ENCODE measurements at regions not wholly inside any gene's neighbourhood (a gene's known extent, or its start where the extent isn't known, plus 50 kb on each side); places are given as distances from the start of the nearest gene placed in this dataset.
A peak's percentile ranks its signal among the peaks of the same experiment; 100 is the strongest.

DNA sequence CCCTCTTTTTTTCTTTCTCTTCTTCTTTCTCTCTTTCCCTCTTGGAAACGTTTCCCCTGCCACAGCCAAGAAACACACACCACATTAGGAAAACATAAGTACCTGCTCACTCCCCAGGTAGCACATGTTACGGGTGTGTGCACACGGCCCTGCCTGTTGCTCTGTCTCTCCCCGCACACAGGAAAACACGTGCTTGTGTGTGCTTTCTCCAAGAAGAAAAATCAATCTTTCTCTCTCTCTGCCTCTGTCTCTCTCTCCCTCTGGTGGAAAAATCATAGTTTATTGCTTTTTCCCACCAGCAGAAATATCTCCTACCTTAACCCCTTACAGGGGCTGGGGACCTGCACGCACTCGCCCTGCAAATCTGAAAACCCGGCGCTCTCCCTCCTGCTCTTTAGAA, 102.3 kb downstream of the EDN3 start:
- TF ChIP-seq, protein P1, sequence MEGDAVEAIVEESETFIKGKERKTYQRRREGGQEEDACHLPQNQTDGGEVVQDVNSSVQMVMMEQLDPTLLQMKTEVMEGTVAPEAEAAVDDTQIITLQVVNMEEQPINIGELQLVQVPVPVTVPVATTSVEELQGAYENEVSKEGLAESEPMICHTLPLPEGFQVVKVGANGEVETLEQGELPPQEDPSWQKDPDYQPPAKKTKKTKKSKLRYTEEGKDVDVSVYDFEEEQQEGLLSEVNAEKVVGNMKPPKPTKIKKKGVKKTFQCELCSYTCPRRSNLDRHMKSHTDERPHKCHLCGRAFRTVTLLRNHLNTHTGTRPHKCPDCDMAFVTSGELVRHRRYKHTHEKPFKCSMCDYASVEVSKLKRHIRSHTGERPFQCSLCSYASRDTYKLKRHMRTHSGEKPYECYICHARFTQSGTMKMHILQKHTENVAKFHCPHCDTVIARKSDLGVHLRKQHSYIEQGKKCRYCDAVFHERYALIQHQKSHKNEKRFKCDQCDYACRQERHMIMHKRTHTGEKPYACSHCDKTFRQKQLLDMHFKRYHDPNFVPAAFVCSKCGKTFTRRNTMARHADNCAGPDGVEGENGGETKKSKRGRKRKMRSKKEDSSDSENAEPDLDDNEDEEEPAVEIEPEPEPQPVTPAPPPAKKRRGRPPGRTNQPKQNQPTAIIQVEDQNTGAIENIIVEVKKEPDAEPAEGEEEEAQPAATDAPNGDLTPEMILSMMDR (conservative IDR thresholded peaks at IDR 0.05; ENCODE audit: low read depth, low read length), result no peak
- no peak overlapping the region for H3K4me3 ChIP-seq (ENCODE audit: low read depth, low read length)
- DNase-seq (ENCODE audit: low read depth), result peak; percentile 5

DNA sequence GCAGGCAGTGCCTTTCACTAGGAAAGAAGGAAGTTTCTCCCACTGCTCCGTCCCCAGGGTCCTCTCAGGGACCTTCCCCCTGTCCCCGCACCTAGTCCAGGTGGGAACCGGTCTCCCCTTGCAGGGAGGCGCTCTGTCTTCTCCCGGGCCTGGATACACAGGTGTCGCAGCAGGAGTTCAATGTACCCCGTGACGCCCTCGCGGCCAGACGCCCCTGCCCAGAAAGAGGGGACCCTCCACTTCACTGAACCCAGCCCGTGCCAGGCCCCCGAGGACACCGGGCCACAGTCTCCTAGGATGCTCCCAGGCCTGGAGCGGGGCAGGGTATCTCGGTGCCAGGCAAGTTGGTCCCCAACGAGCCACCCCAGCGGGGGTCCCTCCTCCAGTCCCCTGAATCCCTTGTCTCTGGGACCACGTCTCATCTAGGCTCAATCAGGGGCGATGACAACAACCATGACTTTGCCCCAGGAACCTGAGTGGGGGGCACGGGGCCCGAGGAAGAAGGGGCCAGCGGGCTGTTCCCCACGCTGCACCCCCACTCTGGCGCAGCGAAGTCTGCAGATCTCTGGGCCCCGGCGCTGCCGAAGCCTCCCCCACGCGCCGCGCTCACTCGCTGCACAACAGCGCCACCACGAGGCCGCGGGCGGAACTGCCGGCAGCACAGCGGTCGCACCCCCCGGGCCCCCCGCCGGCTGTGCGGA, 103.0 kb downstream of the EDN3 start:
- no peak overlapping the region for H3K4me3 ChIP-seq (ENCODE audit: low read depth, low read length)
- DNase-seq (ENCODE audit: low read depth), result no peak
- TF ChIP-seq, protein P1 (conservative IDR thresholded peaks at IDR 0.05; ENCODE audit: low read depth, low read length), result peak; percentile 44

DNA sequence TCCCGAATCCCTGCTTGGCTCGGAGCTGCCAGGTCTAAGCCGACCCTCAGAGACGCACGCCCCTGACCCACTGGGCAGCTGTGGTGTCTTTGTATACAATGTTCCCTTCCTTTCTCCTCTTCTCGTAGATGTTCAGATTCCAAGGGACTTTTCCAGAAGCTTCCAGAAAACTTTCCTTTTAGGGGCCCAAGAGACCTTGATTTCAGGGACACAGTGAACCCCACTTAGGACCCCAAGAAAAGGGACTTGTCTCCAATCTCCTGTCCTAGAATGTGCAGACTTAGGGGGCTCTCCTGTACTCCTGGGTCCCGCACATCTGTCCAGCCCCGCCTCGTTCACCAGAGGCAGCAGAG, 103.5 kb downstream of the EDN3 start:
- TF ChIP-seq, protein P1 (conservative IDR thresholded peaks at IDR 0.05; ENCODE audit: low read depth, low read length), result no peak
- H3K4me3 ChIP-seq (ENCODE audit: low read depth, low read length), result no peak overlapping the region
- no peak for DNase-seq (ENCODE audit: low read depth)

DNA sequence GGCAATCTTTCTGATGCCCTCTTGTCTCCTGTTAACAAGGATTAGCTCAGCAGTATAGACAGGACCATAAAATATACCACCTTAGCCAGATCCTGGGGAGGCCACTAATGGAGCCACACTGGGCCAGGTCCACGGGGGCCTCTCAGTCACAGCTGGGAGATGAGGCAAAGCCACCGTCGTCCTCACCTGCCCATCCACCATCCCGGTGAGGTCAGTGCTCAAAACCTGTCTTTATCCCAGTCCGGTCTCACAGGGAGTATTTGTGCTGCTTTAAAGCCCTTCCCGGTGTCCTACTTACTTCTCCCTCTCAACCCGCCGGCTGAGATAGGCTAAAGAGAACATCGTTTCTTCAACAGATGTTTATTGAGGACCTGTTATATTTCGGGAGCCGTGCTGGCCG, 104.3 kb downstream of the EDN3 start:
- no peak for DNase-seq (ENCODE audit: low read depth)
- TF ChIP-seq, protein P1 (conservative IDR thresholded peaks at IDR 0.05; ENCODE audit: low read depth, low read length), result no peak
- H3K4me3 ChIP-seq (ENCODE audit: low read depth, low read length), result no peak overlapping the region

DNA sequence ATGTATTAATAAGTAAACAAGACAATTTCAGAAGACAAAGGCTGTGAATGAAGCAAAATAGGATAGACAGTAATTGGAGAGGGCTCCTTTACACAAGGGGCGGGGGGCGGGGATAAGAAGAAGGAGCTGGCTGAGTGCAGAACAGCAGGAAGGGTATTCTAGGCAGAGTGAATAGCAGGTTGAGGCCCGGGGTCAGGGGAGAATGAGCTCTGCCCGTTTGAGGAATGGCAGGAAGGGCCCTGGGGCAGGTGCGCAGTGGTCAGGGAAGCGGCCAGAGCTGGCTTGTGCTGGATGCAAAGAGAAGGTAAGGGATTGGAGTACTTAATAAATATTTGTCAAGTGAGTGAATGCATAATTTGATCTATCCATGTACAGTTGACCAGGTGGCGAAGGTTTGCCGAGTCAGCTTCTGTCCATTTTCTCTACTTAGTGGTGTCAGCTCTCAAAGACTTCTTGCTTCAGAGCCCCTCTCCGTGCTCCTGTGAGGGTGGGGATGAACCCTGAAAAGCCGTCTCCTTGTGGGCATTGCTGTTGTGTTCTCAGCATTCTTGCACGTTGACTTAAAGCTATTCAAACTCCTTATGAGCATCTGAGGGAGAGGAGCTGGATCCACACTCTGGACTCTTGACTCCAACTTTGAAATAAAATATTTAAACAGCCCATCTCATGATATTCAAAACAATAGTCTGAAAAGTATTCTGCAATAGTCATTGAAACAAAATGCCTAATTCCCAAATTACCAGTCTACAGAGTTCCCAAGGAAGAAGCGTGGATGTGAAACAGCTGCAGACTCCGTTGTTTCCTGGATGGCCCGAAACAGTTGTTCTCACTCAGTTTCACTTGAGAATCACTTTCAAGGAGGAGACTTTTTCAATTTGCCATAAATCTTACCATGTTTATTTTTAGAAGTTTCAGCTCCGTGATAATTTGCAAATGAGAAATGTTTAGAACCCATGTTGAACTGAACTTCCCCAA, 105.1 kb downstream of the EDN3 start:
- TF ChIP-seq, protein P1 (conservative IDR thresholded peaks at IDR 0.05; ENCODE audit: low read depth, low read length), result no peak
- DNase-seq (ENCODE audit: low read depth), result no peak
- no peak overlapping the region for H3K4me3 ChIP-seq (ENCODE audit: low read depth, low read length)

DNA sequence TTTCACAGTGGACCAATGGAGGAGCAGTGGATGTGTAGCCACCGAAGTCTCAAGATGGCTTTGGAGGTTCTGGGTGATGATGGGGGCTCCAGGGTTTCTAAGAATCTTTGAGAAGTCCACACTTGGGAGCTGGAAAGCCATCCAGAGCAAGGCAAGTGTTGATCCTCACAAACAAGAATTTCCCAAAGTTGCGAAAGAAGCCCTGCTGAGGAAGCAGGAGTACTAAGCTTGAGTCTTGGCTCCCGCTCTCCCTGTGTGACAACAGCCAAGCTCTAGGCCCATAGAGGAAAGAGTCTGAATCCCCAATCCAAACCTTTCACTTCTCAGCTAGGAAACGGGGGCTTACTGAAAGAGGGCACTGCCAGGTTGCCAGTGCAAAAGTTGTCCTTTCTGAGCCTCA, 106.0 kb downstream of the EDN3 start:
- DNase-seq (ENCODE audit: low read depth), result no peak
- no peak overlapping the region for H3K4me3 ChIP-seq (ENCODE audit: low read depth, low read length)
- TF ChIP-seq, protein P1 (conservative IDR thresholded peaks at IDR 0.05; ENCODE audit: low read depth, low read length), result no peak
